HEK293T (cell line): ENCODE measurements at regions not wholly inside any gene's neighbourhood (a gene's known extent, or its start where the extent isn't known, plus 50 kb on each side); places are given as distances from the start of the nearest gene placed in this dataset.
"Not testable (repeated sequence)": the region's sequence is repeated elsewhere in the genome, so short reads cannot be mapped to it uniquely, and the experiment has no call there.

Experiments
- CTCF ChIA-PET: fragments of 350-600 bp; formaldehyde crosslinking; extraction: SDS; loops from one replicate; lab custom pipeline; 2021; ENCODE audit warnings: antibody characterized with exemption, inconsistent platforms; lab: Yijun Ruan, JAX
- POLR2A ChIA-PET: fragments of 350-600 bp; formaldehyde crosslinking; extraction: SDS; loops from one replicate; lab custom pipeline; 2020; ENCODE audit warnings: antibody characterized with exemption, inconsistent platforms; lab: Yijun Ruan, JAX
- DNase-seq: peaks from one replicate; pipeline ENCODE4 v3.0.0; 2012; ENCODE audit warnings: mixed read lengths; ENCODE audit errors: extremely low spot score
- ARNT ChIP-seq: fragments of 450-650 bp; IDR thresholded peaks from 2 replicates; pipeline ENCODE4 v1.6.1; 2017; ENCODE audit warnings: mild to moderate bottlenecking
- BHLHE40 ChIP-seq: fragments of 450-650 bp; IDR thresholded peaks from 2 replicates; pipeline ENCODE4 v1.6.1; 2016; ENCODE audit warnings: mild to moderate bottlenecking, moderate library complexity, borderline replicate concordance
- CTBP1 ChIP-seq: fragments of 450-650 bp; IDR thresholded peaks from 2 replicates; pipeline ENCODE4 v1.6.1; 2016; ENCODE audit warnings: borderline replicate concordance
- ELF4 ChIP-seq: fragments of 450-650 bp; IDR thresholded peaks from 2 replicates; pipeline ENCODE4 v1.6.1; 2017; ENCODE audit warnings: antibody characterized with exemption
- FOXA1 ChIP-seq: fragments of 450-650 bp; IDR thresholded peaks from 2 replicates; pipeline ENCODE4 v1.6.1; 2016; ENCODE audit warnings: mild to moderate bottlenecking
- FOXK2 ChIP-seq: fragments of 450-650 bp; IDR thresholded peaks from 2 replicates; pipeline ENCODE4 v1.6.1; 2016; ENCODE audit warnings: mild to moderate bottlenecking
- FOXM1 ChIP-seq: fragments of 450-650 bp; IDR thresholded peaks from 2 replicates; pipeline ENCODE4 v1.6.1; 2017; ENCODE audit warnings: mild to moderate bottlenecking, borderline replicate concordance
- HDGF ChIP-seq: fragments of 450-650 bp; IDR thresholded peaks from 2 replicates; pipeline ENCODE4 v1.6.1; 2017; ENCODE audit warnings: antibody characterized with exemption, borderline replicate concordance
- L3MBTL2 ChIP-seq: fragments of 450-650 bp; conservative IDR thresholded peaks from 2 replicates; pipeline ENCODE4 v1.6.1; 2016; ENCODE audit warnings: mild to moderate bottlenecking
- LEF1 ChIP-seq: fragments of 450-650 bp; IDR thresholded peaks from 2 replicates; pipeline ENCODE4 v1.6.1; 2017; ENCODE audit warnings: mild to moderate bottlenecking, borderline replicate concordance
- NFRKB ChIP-seq: fragments of 450-650 bp; IDR thresholded peaks from 2 replicates; pipeline ENCODE4 v1.6.1; 2016; ENCODE audit warnings: mild to moderate bottlenecking, moderate library complexity
- SP1 ChIP-seq: fragments of 450-650 bp; IDR thresholded peaks from 2 replicates; pipeline ENCODE4 v1.6.1; 2017
- SUZ12 ChIP-seq: fragments of 450-650 bp; IDR thresholded peaks from 2 replicates; pipeline ENCODE4 v1.6.1; 2016; ENCODE audit warnings: mild to moderate bottlenecking
- TARDBP ChIP-seq: fragments of 450-650 bp; IDR thresholded peaks from 2 replicates; pipeline ENCODE4 v1.6.1; 2016
- ZNF384 ChIP-seq: fragments of 450-650 bp; IDR thresholded peaks from 2 replicates; pipeline ENCODE4 v1.6.1; 2016
- TF ChIP-seq, protein P1 (sequence below): fragments of 450-650 bp; IDR thresholded peaks from 2 replicates; pipeline ENCODE4 v1.6.1; 2016

DNA sequence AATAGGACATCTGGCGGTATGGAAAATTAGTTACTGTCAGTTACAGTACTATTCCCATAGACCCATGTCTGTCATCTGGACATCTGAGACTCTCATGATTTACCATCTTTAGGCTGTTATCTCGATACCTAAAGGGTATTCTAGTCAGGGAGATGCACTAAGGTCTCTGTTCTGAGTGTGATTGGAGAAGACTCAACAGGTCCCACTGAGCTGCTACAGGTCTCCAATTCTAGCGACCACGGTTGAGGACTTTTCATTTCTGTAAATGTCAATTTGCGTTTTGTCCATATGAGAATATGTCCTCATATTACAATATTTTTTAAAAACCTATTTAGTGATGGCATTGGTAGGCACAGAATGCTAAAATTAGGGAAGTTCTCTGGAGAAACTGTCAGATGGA, 1160.2 kb downstream of the TMEM121 start:
- POLR2A ChIA-PET: no interaction called here
- TF ChIP-seq FOXK2 (no peak), LEF1 (no peak), ZNF384 (no peak), BHLHE40 (no peak), HDGF (no peak), L3MBTL2 (no peak), TARDBP (no peak), ARNT (no peak)
- TF ChIP-seq, protein P1, sequence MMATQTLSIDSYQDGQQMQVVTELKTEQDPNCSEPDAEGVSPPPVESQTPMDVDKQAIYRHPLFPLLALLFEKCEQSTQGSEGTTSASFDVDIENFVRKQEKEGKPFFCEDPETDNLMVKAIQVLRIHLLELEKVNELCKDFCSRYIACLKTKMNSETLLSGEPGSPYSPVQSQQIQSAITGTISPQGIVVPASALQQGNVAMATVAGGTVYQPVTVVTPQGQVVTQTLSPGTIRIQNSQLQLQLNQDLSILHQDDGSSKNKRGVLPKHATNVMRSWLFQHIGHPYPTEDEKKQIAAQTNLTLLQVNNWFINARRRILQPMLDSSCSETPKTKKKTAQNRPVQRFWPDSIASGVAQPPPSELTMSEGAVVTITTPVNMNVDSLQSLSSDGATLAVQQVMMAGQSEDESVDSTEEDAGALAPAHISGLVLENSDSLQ: no peak
- DNase-seq: no peak
- CTCF ChIA-PET: no interaction called here

DNA sequence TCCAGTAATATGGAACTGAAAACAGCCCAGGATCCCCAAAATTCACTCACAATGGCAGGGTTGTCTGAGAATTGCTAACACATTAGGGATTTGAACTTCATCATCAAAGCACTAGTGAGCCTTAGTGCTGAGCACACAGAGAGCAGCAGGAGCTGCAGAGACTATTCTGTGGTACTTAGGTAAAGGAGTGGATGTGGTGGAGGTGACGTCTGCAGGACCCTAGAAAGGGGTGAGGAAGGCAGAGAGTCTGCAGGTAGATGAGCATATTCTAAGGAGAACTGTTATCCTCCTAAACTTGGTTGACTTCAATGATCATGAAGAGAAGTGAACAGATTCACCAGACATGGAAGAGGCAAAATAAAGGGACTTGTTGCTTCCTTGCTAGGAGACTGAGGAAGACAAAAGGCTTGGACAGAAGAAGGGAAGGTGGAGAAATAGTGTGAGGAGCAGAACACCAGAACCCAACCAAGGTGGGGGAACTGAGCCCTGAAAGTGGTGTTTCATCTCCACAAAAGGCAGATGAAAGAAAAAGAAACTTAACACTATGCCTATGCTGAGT, 1164.0 kb downstream of the TMEM121 start:
- no peak for DNase-seq
- ChIA-PET CTCF (no interaction called here), POLR2A (no interaction called here)
- TF ChIP-seq LEF1 (no peak), FOXM1 (no peak), TARDBP (no peak), SP1 (no peak), SUZ12 (no peak), FOXK2 (no peak), HDGF (no peak), ARNT (no peak), FOXA1 (no peak)

DNA sequence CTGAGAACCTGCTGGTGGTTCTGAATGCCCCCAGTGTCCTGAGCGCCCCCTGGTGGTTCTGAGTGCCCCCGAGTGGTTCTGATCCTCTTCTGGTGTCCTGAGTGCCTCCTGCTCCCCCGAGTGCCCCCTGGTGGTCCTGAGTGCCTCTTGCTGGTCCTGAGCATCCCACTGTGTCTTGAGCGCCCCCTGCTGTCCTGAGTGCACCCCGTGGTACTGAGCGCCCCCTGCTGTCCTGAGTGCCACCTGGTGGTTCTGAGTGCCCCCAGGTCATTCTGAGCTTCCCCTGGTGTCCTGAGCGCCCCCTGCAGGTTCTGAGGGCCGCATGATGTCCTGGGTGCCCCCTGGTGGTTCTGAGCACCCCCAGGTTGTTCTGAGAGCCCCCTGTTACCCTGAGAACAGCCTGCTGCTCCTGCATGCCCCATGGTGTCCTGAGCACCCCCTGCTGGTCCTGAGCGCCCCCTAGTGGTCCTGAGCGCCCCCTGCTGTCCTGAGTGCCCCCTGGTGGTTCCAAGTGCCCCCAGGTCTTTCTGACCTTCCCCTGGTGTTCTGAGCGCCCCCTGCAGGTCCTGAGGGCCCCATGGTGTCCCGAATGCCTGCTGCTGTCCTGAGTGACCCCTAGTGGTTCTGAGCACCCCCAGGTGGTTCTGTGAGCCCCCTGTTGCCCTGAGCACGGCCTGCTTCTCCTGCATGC, 1165.4 kb downstream of the TMEM121 start:
- TF ChIP-seq ZNF384: no peak
- no peak for TF ChIP-seq ARNT
- no peak for TF ChIP-seq FOXA1
- TF ChIP-seq NFRKB: no peak
- no peak for TF ChIP-seq CTBP1
- DNase-seq: peak; percentile 9
- CTCF ChIA-PET: no interaction called here
- POLR2A ChIA-PET: no interaction called here

DNA sequence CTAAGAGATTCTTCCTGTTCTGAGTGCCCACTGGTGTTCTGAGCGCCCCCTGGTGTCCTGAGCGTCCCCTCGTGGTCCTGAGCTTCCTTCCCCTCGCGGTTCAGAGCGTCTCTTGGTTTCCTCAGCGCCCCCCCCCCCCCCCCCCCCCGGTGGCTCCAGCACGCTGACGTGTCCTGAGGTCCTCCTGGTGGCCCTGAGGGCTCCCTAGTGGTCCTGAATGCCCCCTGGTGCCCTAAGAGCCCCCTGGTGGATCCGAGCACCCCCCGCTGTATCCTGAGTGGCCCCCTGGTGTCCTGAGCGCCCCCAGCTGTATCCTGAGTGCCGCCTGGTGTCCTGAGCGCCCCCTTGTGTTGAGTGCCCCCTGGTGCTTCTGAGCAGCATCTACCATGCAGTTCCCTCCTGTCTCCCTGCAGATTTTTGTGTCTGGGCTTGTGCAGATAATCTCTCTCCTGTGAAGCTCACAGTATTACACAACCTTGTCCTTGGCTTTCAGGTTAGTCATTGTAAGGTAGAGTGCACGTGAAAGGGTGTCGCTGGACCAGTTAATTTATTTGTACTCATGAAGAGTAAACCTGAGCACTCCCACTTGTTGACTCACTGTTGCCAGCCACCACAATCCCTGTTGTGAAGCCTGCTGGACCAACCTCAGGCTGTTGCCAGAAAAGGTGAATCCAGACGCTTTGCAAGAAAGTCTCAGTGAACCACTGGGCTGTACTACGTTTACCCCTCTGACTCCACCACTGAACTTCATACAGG, 1168.4 kb downstream of the TMEM121 start:
- POLR2A ChIA-PET: no interaction called here
- TF ChIP-seq ARNT (no peak), HDGF (no peak), CTBP1 (no peak), FOXM1 (no peak), TARDBP (no peak), SP1 (no peak), L3MBTL2 (no peak), ELF4 (no peak)
- no peak for DNase-seq
- CTCF ChIA-PET: no interaction called here

DNA sequence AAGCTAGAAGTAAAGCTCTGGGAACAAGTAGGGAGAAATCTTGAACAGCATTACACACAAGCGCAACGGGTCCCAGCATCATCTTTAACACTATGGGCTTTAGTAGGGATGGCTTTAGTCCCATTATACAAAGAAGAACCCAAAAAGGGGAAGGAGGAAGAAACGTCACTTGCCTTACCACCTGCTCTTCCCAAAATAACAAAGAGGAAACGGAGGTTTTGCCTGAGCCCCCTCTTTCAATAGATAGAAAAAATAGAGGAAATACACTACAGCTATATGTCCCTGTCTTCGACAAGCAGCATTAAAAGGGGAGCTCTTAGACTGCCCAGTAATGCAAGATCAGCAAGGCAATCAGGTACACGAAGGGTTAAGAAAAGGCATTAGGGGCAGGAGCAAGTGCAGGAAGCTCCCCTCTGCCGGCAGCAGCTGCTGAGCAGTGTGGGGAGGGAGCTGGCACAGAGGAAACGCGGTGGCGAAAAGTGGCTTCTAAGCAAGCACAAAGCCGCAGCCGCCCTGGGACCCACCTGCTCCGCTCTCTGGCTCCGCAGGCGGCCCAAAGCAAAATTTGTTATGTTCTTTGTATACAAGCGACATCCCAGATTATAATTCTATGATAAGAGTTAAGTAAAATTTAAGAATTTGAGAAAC, 1172.4 kb downstream of the TMEM121 start:
- POLR2A ChIA-PET, CTCF ChIA-PET: not testable (repeated sequence)

DNA sequence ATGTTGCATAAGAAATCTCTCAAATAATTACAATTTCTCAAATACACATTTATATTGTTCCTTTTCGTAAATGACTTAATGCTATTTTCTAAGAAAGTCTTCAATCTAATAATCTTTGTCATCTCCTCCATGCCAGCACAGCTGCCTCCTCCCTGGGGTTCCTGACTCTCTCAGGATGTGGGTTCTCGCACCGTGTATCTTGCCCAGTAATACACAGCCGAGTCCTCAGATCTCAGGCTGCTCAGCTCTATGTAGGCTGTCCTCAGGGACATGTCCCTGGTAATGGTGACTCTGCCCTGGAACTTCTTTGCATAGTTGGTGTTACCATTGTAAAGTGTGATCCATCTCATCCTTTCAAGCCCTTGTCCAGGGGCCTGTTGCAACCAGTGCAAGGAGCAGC, 1177.3 kb downstream of the TMEM121 start:
- CTCF ChIA-PET, DNase-seq, POLR2A ChIA-PET: not testable (repeated sequence)

More for the DNA sequence above, 1172.4 kb downstream of the TMEM121 start:
- DNase-seq: not testable (repeated sequence)

DNA sequence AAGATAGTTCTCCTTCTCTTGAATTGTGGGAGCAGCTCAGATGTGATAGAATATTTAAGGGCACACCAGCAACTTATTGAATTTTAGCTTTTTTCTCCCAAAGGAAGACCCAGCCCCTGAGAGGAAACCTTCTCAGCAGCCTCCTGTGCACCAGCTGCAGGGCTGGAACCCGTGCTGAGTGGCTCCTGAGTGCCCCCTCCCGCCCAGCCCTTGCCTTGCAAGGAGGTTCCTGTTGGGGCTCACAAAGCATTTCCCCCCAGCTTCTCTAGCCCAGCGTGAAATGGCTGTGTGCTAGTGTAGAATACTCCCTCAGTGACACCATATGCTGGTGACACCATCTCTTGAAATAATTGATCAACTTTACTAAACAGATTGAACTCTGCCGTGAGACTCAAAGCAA, 1180.1 kb downstream of the TMEM121 start:
- POLR2A ChIA-PET, DNase-seq, CTCF ChIA-PET: not testable (repeated sequence)

DNA sequence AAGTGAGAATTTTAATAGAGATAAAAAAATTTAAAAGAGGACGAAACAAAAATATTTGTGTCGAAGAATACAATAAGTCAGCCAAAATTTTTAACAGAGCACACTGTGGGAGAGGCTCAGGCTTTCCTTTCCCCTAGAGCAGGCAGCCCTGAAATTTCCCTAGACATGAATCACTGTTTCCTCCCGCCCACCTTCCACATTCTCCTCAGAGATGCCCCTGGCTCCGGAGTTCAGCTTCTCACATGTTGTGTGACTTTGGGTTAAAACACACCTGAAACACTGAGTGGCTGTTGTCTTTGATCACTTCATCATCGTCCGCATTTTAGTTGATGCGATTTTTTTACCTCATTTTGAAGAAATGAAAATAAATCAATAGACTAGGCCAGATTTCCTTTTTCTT, 1183.8 kb downstream of the TMEM121 start:
- POLR2A ChIA-PET, CTCF ChIA-PET, DNase-seq: not testable (repeated sequence)

DNA sequence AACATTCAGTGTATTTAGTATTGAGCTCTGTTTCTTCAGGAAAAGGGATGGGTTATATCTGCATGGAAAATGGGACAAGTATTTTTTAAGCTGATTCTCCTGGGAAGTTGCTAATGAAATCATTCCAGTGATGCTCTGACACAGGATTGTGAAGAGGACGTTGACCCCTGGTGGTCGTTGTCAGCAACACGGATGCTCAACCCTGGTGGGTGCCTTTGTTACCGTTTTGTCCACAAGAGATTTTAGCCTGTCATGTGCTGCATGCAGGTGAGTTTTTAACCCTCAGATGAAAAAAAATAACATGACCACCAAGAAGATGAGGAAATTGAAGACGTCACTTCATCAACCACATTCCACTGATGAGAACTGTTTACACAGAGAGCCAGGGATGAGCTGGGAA, 1186.1 kb downstream of the TMEM121 start:
- DNase-seq, POLR2A ChIA-PET, CTCF ChIA-PET: not testable (repeated sequence)

DNA sequence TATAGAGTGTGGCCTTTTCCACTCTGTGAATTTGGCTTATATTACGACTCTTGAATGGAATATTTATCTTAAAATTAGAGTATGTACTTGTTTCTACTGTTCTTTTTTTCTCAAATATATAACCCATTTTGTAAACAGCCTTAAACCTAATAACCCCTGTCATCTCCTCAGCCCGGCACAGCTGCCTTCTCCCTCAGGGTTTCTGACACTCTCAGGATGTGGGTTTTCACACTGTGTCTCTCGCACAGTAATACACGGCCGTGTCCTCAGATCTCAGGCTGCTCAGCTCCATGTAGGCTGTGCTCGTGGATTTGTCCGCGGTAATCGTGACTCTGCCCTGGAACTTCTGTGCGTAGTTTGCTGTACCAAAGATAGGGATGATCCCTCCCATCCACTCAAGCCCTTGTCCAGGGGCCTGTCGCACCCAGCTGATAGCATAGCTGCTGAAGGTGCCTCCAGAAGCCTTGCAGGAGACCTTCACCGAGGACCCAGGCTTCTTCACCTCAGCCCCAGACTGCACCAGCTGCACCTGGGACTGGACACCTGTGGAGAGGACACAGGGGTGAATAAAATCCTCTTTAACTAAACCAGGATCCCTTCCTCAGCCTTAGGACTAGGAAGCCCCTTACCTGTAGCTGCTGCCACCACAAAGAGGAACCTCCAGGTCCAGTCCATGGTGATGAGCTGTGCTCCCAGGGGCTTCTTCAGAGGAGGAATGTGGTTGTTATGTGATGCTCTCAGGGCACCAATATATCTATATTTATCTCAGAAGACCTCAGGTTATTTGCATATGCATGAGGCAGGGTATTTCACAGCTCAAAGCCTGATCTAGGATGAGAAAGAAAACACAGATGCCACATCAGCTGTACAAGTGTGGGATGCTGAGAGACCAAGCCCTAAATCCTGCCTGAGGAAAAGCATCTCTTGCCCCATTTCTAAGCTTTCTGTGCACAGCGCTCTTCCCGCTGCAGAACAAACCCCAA, 1188.4 kb downstream of the TMEM121 start:
- DNase-seq, POLR2A ChIA-PET, CTCF ChIA-PET: not testable (repeated sequence)

DNA sequence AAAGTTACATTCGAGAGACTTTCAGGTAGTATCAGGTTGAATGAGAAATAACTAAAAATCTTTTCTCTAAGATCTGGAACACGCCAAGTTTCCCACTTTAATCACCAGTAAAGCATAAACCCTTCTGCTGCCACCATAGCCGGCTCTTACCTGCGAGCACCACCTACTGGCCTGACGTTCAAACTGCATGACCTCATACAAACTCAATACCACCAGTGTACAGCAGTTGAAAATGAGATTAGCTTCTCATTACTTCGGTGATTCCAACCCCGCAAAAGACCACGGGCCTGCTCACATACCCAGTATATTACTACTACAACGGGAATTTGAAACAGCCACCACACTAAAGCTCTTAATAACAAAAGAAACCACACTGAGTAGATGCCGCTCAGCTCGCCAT, 1191.2 kb downstream of the TMEM121 start:
- POLR2A ChIA-PET, DNase-seq, CTCF ChIA-PET: not testable (repeated sequence)

DNA sequence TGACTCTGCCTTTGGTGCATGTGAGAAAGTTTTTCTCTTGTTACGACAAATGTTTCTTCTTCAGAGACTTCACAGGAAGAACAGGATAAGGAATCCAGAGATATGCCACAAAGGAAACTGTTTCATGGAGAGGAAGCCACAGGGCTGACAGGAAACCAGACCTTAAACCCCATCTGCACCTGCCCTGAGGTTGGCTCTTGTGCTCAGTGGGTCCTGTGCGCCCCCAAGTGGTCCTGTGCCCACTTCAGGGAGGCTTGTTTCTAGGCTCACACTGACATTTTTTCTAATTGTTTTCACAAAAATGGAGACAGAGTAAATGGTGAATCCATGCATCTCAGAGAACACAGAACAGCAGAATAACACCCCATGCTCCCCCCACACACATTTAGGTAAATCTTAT, 1193.5 kb downstream of the TMEM121 start:
- DNase-seq, CTCF ChIA-PET, POLR2A ChIA-PET: not testable (repeated sequence)
